ENCODE measurements at regions not wholly inside any gene's neighbourhood (a gene's known extent, or its start where the extent isn't known, plus 50 kb on each side); places are given as distances from the start of the nearest gene placed in this dataset.

DNA sequence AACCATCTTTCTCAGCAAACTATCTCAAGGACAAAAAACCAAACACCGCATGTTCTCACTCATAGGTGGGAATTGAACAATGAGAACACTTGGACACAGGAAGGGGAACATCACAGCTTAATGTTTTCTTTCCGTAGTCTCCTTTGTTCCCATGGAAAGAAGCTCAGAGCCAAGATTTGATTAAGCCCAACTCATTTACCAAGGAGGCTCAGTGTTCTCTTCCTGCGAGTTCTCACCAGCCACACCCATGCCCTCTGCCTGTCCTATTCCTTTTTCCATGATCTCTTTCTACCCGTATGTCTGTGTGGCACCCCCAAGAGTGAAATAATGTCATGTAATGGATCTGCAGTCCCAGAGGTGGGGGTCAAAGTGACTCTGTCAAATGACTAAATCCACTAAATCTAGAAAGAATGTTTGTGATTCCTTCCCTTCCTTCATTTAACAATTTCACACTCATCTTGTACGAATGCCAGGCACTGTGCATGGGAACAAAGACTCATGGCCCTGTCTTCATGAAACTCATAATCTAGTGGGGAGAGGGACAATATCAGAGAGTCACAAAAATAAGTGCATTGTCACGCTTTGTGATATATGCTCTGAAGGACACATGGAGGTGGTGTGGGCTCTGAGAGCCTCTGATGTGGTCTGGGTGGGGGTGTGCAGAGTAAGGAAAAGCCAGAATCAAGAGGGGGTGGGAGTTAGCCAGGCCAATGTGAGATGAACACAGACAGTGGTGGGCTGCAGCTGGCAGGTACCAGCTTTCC, 292.1 kb downstream of the CDC5L start:
- no peak for DNase-seq (ENCODE audit: low spot score)

DNA sequence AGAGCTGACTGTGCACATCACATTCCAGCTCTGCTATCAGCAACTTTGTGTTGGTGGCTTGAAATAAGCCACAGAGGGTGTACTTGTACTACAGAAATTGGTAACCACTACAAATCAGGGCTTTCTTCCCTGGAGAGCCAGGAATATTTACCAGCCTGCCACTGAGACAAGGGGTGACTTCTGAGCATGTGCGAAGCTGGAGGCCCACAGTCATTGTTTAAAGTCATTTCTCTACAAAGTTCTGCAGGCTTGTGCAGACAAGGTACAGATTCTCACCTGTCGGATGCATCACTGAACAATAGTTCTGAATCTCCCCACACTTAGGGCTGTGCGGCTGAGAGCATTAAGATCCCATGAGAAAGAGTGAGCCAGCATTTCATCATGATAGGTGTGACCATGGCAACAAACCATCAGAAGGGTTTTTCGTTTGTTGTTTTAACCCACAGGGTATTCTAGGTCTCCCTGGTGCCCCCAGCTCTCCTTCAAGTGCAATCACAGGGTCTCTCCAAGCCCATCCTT, 292.8 kb downstream of the CDC5L start:
- DNase-seq (ENCODE audit: low spot score) = no peak

DNA sequence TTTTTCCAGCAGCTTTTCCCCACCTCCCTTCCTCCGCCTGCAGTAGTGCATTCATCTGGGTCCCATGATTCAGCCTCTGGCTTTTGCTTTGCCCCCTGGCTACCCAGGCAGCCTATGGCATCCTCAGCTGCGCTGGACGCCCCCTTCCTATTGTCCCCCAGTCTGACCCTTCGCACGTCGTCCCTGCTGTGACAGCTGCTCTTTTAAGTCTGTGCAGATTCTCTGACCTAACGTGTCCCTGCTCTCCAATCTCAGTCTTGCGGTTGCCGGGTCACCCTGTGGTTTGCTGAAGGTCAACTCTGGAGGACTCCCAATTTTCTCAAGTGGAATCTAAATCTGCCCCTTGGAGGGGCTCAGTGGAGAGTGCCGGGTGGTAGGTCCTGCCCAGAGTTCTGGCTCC, 294.3 kb downstream of the CDC5L start:
- DNase-seq (ENCODE audit: low spot score) = no peak

DNA sequence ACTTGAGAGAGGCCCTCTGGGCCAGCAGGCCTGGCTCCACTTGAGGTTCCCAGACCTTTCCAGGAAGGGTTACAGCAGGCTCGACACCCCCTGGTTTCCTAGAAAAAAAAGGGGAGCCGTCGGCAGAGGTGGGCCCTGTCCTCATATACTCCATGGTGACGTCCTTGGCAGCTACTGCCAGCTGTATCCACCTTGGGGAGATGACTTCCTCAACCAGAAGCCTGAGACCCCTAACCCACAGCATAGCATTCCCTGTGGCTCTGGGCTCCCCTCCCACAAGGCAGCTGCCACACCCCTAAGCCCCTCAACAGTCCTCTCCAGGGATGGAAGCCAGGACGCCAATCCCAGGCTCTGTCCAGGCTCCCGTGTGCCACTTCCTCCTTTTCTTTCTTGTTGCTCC, 294.8 kb downstream of the CDC5L start:
- DNase-seq (ENCODE audit: low spot score) = no peak

DNA sequence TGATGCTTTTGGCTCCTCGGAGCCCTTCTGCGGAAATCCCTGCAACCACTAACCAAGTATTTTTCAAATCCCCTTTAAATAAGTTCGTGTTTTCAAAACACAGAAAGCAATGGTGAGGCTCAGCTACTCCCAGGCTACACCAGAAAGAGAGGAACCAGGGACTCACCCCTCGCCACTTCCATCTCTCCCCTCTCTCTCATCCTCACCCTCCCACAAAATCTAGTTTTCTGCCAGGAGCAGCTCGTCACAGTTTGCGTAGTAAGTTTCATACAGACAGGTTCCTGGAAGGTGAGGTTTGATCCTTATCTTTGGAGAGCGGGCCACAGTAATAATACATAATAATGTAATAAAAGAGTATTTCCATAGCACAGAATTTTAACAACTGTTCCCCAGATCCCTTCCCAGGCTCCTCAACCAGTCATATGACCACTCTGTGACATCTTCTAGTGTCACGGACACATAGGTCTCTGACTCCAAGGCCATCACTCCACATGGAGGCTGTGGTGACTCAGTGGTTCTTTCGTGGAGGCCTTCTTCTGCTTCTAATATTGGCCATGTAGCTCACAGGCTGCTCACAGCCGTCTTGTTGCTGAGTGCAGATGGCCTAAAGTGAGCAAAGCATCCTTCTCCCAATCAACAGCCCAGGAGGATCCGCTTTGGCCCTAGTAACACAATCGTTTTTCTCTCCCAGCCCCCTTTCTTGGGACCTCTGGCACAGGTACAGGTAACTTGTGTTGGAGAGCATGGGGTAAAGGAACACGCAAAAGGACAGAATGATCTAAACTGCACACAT, 295.7 kb downstream of the CDC5L start:
- no peak for DNase-seq (ENCODE audit: low spot score)

DNA sequence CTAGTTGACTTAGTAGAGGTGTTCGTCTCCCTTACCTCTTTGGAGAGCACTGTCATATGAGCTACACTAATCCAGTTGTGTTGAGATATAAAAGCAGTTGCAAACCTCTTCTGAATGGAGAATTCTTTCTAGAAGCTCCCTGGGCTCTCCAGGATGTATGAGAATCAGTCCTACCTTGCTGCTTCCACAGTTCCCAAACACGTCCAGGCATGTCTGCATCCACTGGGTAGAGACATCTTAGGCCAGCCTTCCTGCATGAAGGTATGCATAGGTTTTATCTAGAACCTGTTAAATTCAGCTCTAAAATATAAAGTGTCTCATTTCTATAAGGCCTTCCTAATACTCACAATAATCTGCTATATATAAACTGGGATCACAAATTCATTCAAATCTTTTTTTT, 297.7 kb downstream of the CDC5L start:
- no peak for DNase-seq (ENCODE audit: low spot score)

DNA sequence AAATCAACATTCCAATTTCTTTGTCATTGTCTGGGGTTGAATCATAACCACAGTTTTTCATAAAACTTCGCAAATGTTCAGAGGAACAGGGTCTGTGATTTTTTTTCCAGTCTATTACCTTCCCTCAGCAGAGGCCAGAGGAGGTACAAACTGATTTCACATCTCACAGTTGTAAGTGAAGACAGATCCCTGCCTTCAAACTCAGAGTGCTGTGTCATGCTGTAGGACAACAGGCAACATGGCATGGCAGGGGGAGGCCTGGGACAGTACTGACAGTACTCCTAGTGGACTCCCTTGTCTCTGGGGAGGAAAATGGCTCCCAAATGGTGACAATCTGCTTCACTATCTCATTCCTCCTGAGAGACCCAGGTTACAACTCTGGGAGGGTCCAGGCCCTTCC, 308.6 kb downstream of the CDC5L start:
- no peak for DNase-seq (ENCODE audit: low spot score)

DNA sequence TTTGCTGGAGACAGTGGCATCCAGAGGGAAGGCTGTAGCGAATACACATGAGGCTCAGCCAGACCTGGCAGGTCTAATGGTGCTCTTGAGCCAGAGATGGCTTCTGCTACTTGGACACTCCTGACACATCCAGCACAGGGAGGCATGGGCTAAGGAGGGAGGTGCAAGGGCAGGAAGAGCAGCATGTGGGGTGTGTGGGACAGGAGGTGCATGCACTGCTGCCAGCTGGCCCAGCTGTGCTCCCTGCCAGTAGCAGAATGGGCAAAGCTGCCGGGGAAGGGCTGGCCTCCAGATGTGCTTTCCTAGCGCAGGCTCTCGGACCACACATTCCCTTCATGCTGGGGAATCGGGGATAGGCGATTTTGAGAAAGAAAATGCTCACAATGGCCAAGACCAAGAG, 309.2 kb downstream of the CDC5L start:
- no peak for DNase-seq (ENCODE audit: low spot score)

DNA sequence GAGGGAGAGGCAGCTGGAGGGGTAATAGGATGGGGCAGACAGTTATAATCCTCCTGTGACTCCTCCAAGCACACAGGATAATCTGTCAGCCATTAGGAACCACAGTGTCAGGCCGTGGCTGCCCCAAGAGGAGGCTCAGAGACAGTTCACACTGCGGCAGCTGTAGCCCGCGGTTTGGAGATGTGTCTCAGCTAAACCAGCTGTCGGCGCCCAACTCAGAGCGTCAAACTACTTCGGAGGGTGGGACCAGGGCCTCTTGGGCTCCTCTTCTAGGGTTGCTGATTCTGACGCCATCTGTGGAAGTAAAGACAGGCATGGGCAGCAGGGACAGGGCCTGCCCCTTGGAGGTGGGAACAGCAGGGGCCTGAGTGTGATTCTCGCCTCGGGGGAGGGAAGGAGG, 309.8 kb downstream of the CDC5L start:
- DNase-seq (ENCODE audit: low spot score) = no peak

DNA sequence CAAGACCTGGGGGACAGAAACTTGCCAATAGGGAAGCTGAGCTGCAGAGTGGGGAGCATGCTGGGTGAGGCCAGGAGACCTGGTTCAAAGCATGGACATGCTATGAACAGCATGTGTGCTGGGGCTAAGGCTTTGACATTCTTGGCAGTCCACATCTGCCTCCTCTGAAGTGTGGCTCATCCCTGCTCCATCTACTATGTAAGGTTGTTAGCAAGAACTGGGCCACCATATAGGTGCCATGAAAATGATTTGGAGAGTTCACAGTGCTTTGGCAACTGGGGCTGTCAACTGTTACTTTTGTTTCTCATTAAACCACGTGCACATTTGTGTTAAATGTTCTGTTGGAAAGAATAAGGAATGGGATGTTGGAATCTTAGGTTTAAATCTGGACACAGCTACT, 311.1 kb downstream of the CDC5L start:
- no peak for DNase-seq (ENCODE audit: low spot score)

DNA sequence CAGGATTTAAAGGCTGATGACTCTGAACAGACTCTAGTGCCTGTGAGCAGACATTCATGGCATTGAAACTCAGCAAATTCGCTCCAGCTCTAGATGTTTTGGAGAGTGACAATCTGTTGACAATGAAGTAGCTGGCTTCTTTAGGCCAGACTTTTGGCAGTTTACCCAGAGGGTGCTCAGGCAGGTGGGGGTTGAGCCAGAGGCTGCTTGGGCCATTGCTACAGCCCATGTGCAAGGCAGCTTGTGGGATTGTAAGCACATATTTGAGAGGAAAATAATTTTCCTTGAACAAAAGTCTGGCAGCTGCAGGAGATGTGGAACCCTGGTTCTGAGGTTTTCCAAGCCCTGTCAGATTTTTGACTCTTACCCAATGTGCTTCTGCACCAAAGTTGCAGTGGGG, 311.6 kb downstream of the CDC5L start:
- no peak for DNase-seq (ENCODE audit: low spot score)

DNA sequence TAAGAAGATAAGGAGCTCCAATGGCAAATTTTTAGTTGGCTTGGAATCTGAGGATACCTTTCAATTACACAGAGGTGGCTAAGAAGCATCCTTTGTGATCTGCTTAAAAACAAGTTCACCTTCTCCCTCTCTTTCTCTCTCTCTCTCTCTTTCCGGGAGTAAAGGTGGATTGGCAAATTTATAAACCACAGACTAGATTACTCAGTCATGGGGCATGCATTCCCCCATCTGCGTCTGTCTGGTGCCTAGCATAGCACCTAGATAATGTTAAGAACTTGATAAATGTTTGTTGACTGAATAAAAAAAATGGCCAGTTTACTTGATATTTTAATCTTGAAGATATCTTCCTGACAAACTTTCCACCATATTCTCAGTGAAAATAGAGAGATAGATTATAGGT, 312.3 kb downstream of the CDC5L start:
- no peak for DNase-seq (ENCODE audit: low spot score)

DNA sequence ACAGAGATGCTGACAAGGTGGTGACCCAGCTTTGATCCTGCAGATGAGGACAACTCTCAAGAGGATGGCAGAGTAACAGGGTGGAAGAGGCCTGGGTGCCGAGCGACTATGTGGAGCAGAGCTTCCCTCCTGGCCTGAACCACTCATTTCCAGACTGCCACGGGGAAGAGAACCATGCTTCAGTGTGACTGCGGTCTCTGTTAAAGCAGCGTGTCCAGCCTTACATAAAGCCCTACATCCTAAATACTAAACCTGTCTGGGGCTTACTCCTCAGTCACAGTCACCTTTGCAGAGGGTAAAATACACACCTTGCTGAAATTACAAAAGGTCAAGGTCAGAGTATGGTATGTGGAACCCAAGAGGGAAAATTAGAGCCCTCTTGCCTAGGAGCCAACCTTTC, 312.9 kb downstream of the CDC5L start:
- no peak for DNase-seq (ENCODE audit: low spot score)

DNA sequence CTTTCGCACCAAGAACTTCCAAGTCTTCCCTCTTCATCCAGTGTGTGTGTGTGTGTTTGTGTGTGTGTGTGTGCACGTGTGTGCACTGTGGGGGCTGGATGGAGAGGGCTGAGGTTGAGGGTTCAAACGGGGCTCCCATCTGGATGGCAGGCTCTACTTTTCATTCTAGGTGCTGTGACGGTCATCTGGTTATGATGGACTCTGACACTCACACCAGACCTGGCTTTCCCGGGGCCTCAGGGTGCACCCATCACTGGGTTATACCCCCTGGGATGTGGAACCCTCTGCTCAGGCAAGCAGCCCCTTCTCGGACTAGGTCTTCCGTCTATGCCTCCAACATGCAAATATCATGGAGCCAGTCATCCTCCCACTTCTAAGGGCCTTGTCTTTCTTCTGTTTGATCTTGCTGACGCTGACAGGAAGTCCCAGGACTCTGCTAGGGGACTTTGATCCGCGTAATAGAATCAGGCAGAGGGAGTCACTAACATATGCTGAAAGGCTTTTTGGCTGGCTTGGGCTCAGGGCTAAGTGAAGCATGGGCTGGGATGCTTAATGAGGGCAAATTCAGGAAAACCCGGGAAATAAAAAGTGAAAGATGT, 313.6 kb downstream of the CDC5L start:
- DNase-seq (ENCODE audit: low spot score) = no peak

DNA sequence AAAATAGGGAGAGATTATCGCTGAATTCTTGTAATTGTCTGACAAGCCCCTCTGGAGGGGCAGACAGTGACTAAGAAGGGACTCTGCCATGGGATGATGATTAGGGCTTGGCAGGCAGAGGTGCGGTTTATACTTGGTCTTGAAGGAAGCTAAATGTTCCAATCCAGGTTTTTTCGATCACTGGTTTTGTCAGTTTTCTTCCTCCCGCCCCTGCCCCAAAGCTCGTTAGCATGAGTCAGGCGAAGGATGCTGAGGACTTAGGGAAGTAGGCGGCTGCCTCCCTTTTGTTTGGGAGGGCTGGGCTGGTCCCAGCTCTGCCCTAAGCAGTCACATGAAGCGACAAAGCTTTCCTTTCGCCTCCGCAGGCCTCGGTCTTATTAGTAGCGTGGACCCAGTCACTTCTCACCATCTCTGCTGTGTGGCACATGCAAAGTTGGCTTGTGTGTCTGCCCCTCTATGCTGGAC, 314.2 kb downstream of the CDC5L start:
- DNase-seq (ENCODE audit: low spot score) = no peak

DNA sequence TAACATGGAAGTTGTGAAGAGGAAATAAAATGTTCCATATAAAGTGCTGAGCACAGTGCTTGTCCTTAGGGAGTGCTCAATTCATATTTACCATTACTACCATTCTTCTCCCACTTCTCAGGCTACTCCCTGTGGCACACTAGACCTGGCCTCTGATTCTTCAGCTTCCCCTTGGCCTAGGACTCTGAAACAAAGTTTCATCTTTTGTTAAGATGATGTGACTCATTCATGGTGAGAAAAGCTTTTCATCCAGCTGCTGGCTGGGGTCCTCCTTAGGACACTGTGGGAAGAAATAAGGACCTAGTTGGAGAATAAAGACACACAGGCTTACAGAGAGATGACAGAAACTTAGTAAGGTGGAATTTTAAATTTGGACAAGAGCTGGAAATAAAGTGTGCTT, 314.8 kb downstream of the CDC5L start:
- no peak for DNase-seq (ENCODE audit: low spot score)

DNA sequence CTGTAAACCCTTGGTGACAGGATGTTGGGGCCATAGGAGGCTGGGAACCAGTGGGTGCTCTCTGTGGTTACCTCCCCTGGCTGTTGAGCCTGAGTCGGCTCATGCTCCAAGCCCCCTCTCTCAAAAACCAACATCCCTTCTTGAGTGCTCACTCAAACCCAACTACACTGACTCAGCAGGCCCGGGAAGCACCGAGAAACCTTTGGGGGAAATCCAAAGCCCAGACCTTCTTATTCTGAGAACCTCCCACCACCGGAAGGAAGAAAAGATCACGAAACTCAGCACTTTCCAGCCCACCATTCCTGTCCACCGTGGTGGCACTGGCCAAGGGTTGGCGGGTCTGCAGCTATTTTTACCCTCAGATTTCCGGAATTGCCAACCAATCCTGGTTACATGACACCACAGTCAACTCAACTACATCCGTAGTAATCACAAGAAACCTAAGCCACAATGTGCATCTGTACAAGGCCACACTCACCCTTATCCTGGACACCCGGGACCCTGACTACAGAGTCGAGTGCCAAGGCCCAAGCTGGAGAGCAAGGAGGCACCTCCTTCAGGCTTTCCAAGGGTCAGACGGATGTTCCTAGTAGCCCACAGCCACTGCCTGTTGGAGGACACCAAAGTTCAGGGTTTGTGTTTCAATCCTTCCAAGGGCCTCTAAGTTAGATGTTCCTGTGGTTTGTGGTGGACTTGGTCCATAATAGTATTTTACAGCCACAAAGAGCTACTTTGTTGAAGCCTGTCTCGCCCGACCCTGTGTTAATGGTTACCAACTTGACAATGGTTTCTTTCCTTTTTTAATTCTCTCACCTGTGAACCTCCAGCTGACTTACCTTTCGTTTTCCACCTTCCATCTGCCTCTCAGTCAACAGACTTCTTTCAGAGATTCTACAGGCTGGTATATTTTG, 317.0 kb downstream of the CDC5L start:
- no peak for DNase-seq (ENCODE audit: low spot score)

DNA sequence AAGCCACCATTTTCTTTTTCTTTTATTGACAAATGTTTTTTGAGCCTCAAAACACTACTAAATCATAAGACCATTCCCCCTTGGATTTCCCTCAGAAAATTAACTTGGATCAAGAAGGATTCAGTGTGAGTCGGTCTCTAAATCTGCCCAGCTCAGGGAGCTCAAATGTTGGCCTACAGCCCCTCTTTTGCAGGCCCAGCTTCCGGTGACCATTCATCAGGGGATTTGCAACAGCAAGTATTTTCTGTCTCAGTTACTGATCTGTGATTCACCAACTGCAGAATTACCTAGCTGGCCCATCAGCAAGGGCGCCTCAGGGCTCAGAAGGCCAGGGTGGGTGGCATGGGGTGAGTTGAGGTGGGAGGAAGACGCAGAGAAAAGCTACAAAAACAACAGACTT, 318.1 kb downstream of the CDC5L start:
- no peak for DNase-seq (ENCODE audit: low spot score)

DNA sequence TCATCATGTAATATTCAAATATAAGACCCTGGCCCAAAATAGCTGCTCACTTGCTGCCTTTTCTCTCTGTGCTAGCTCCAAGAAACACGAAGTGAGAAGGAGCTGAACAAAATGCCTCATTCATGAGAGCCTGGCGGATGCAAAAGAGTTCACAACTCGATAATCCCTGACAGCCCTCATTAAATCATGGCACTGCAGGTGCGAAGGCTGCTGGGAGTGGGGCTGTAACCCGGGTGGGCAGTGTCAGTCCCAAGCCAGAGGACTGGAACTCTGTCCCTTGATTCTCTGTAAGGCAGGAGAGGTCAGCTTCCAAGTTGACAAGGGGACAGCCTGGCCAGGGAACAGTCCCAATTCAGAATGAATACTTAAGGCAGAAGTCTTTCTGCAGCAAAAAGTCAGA, 318.5 kb downstream of the CDC5L start:
- DNase-seq (ENCODE audit: low spot score) = no peak

DNA sequence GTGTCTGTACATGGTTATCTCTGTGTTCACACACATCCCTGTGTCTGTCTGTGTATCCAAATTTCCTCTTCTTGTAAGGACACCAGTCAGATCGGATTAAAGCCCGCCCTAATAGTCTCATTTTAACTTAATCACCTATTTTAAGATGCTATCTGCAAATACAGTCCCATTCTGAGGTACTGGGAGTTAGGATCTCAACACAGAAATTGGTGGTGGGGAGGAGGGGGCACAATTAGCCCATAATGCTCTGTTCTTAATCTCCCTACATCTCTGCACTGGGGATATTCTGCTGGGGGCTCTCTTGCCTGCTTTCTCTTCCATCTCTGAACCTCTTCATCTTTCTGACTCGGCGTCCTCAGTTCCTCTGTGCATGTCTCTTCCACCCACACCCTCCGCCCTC, 320.7 kb downstream of the CDC5L start:
- DNase-seq (ENCODE audit: low spot score) = no peak

DNA sequence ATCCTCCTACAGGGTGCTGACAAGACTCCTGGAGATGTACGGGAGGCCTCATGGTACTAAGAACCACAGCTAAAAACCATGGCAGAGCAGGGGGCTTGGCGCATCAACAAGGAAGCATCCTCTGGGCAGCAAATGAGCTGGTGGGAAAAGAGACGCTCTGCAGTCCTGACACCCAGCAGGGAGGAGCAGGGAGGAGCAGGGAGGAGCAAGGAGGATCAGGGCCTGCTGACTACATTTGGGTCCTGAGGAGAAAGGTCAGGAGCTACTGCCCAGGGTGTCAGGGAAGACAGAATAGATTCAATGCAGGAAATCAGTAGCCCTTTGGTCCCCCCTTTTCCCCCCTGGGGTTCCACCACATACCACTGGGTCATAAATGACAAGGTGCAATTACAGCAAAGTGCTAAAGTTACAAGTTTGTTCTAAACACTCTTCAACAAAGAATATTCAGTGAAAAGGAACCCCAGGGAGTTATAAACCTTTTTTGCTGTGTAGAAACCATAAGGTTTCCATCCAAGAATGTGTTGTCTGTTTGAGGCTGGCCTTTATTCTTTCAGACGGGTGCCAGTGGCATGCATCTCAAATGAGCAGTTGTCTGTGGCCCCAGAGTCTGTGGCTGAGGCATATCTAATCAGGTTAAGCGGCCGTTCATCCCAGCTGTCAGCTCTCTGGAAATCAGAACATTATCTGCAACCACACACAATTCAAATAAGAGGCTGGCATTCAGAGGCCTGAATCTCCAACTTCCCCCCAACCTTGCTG, 325.0 kb downstream of the CDC5L start:
- DNase-seq (ENCODE audit: low spot score) = no peak
